SKM-1 treated with dmso at 0.1 percent for 144 hours (cell line): ENCODE measurements at regions not wholly inside any gene's neighbourhood (a gene's known extent, or its start where the extent isn't known, plus 50 kb on each side); places are given as distances from the start of the nearest gene placed in this dataset.

Experiments used
- DNase-seq: peaks from one replicate; lab custom pipeline; 2025; ENCODE audit not compliant: unreplicated experiment; lab: John Stamatoyannopoulos, UW

GRCh38 chr20:6575912-6576401 lies 191.5 kb upstream of the BMP2 start:
- no peak for DNase-seq

DNA sequence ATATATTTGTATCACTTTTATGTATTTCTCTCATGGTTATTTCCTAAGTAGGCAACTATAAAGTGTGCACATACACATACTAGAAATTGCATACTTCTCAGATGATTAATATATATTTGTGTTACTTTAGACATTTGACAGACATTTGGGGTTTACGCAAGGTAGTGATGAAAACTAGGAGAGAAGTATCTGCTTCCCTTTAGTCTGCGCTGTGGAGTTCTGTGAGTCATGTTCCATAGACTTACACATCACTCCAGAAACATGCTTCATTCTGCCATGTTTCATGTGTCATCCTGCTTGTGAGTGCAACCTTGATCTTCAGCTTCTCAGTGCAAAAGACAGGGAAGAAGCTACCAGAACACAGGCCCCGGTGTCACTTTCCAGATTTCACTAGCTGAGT lies 200.7 kb upstream of the BMP2 start:
- DNase-seq = no peak

- DNase-seq = no peak
These were observed 205.4 kb upstream of the BMP2 start for GRCh38 chr20:6562111-6562510.

GRCh38 chr20:6560978-6561377 lies 206.5 kb upstream of the BMP2 start:
- no peak for DNase-seq

DNA sequence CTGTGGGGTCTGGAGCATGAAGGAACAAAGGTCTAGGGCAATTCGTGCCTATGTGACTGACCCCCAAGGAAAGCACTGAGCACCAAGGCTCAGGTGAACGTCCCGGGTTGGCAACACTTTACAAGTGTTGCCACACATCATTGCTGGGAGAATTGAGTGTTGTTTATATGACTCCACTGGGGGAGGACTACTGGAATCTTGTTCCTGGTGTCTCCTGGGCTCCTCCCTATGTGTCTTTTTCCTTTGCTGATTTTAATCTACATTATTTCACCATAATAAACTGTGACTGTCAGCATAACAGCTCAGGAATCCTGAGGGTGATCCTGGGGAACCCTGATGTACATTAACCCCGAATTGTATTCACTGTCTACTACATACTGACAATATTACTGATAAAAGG lies 207.7 kb upstream of the BMP2 start:
- DNase-seq = no peak

DNA sequence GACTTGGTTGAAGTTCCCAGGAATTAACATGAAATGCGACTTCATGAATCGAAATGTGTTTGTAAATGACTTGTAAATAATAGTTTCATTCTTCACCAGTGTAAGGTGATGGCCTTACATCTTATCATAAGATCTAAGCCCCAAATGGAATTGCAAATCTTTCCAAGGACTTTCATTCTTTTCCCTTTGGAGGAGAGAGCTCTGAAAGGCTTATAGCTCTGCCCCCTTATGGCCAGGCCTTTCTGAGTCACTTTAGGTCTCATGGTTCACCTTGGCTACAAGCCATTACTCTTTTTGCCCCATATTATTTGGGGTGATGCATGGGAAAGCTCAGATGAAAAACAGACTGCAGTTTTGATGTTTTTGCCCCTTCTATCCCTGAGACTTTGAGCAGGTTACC lies 209.1 kb upstream of the BMP2 start:
- DNase-seq = no peak

GRCh38 chr20:6533761-6534479 lies 233.6 kb upstream of the BMP2 start:
- no peak for DNase-seq

GRCh38 chr20:6533351-6533750 lies 234.1 kb upstream of the BMP2 start:
- no peak for DNase-seq

DNA sequence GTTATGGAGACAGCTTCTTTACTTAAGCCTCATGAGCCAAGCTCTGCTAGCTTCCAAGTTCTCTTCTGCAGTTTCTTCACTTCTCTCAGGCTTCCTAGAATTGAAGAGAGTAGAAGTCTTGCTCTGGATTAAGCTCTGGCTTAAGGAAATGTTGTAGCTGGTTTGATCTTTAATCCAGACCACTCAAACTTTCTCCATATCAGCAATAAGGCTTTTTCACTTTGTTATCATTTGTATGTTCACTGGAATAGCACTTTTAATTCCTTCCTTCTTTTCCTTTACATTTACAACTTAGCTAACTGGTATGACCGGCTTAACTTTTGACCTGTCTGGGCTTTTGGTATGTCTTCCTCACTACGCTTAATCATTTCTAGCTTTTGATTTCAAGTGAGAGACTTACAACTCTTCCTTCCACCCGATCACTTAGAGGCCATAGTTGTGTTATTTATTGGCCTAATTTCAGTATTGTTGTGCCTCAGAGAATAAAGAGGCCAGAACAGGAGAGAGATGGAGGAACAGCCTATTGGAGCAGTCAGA lies 236.6 kb upstream of the BMP2 start:
- no peak for DNase-seq

DNA sequence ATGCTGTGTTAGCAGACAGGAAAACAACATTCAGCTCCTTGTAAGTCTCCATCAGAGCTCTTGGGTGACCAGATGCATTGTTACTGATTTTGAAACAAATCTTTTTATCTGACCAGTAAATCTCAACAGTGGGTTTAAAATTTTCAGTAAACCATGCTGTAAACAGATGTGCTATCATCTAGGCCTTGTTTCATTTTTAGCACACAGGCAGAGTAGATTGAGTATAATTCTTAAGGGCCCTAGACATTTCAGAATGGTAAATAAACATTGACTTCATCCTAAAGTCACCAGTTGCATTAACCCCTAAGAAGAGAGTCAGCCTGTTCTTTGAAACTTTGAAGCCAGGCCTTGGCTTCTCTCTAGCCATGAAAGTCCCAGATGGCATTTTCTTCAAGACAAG lies 237.2 kb upstream of the BMP2 start:
- no peak for DNase-seq

- no peak for DNase-seq
These were observed 241.8 kb upstream of the BMP2 start for GRCh38 chr20:6525447-6526303.

- DNase-seq = no peak
These were observed 243.2 kb upstream of the BMP2 start for GRCh38 chr20:6524305-6524704.

- DNase-seq = no peak
These were observed 247.9 kb upstream of the BMP2 start for GRCh38 chr20:6519556-6519955.

GRCh38 chr20:6515261-6515660 lies 252.2 kb upstream of the BMP2 start:
- DNase-seq = no peak

GRCh38 chr20:6513599-6513998 lies 253.9 kb upstream of the BMP2 start:
- DNase-seq = no peak

- DNase-seq = no peak
These were observed 258.1 kb upstream of the BMP2 start for GRCh38 chr20:6509374-6509773.

DNA sequence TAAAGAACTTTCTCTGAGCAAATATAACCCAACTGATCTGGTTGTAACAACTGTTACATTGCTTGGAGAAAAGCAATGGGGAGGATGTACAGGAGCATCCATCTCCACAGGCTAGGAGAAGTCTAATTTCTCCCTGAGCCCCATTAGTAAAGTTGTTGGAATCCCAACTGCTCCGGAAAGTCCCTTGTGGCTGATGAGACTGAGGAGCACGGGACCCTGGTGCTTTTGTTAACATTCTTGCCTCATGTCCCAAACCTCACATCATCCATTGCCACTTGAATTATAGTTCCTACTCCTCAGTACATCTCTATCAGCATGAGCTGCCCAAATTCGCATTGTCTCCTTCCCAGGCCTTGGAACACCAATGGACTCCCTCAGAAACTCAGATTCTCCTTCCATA lies 260.6 kb upstream of the BMP2 start:
- DNase-seq = no peak

DNA sequence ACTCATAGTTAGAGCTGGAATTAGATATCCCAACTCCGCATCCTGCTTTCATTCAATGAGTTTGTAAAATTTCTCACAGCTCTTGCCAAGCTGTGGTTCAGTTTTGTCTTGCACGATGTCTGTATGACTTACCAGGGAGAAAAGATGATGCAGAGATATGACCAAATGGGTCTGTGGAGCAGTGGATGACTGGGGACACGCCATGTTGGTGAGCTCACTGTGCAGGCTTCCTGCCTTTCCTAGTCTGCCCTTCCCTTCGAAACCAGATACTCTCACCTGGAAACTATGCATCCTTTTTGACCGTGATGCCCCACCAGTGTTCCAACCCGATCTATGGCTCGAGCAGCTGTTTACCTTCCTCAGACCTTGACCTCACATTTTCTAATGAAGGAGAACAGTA lies 262.7 kb upstream of the BMP2 start:
- no peak for DNase-seq

DNA sequence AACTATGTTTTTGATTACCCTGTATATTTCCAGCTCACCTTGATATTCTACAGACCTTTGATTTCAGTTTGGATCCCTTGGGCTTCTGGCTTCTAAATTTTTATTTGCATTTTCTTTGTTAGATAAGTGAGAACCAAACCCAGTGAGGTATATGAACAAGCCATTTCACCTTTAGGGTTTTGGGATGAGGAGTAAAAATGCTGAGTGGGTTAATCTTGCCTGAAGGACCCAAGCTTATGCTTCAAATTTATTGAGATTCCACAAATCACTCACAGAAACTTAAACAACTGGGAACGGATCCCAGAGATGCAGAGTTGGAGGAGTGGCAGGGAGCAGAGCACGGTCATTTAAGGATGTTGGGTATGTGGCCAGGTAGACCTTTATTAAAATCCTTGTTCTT lies 263.3 kb upstream of the BMP2 start:
- no peak for DNase-seq

DNA sequence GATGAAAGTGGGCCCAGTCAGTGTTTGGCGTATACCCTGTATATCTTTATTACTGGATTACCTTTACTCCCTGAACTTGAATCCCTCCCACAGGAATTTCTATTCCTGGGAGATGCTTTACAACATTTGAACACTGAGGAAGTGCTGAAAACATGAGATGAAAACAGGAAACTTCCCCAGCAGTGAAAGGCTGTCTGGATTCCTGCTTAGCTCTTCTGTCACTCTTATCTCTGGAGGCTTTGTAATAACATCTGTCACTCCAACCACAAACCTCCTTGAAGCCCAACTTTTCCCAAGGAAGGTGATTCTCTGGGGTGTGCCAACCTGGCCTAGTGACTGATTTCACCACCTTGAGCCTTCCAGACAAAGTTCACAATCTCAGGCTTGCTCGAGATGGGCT lies 264.5 kb upstream of the BMP2 start:
- no peak for DNase-seq

- no peak for DNase-seq
These were observed 265.3 kb upstream of the BMP2 start for GRCh38 chr20:6502219-6502618.

- no peak for DNase-seq
These were observed 266.4 kb upstream of the BMP2 start for GRCh38 chr20:6501061-6501460.
